ENCODE measurements at regions not wholly inside any gene's neighbourhood (a gene's known extent, or its start where the extent isn't known, plus 50 kb on each side); places are given as distances from the start of the nearest gene placed in this dataset.

GRCh38 chr2:100207411-100207885 is 65.1 kb upstream of the AFF3 start:
- H3K9me3 Mint-ChIP-seq (ENCODE audit: low read depth), result no peaks in the 10 kb centered on the region
- H3K27me3 Mint-ChIP-seq, result peaks cover 12% of the 10 kb centered on the region
- no peak overlapping the region for H3K4me3 Mint-ChIP-seq (ENCODE audit: low read depth)
- H3K36me3 Mint-ChIP-seq (ENCODE audit: insufficient read depth), result no peaks in the 10 kb centered on the region
- no peaks in the 10 kb centered on the region for H3K4me1 Mint-ChIP-seq (ENCODE audit: low read depth)
- H3K27ac Mint-ChIP-seq, result no peak overlapping the region
- DNase-seq (ENCODE audit: low spot score, unreplicated experiment), result no peak
- TF ChIP-seq, protein P1, sequence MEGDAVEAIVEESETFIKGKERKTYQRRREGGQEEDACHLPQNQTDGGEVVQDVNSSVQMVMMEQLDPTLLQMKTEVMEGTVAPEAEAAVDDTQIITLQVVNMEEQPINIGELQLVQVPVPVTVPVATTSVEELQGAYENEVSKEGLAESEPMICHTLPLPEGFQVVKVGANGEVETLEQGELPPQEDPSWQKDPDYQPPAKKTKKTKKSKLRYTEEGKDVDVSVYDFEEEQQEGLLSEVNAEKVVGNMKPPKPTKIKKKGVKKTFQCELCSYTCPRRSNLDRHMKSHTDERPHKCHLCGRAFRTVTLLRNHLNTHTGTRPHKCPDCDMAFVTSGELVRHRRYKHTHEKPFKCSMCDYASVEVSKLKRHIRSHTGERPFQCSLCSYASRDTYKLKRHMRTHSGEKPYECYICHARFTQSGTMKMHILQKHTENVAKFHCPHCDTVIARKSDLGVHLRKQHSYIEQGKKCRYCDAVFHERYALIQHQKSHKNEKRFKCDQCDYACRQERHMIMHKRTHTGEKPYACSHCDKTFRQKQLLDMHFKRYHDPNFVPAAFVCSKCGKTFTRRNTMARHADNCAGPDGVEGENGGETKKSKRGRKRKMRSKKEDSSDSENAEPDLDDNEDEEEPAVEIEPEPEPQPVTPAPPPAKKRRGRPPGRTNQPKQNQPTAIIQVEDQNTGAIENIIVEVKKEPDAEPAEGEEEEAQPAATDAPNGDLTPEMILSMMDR (IDR thresholded peaks at IDR 0.05; ENCODE audit: unreplicated experiment), result no peak

- H3K9me3 Mint-ChIP-seq (ENCODE audit: low read depth), result no peaks in the 10 kb centered on the region
- peaks cover 14% of the 10 kb centered on the region for H3K27me3 Mint-ChIP-seq
- no peak for DNase-seq (ENCODE audit: low spot score, unreplicated experiment)
- TF ChIP-seq, protein P1 (IDR thresholded peaks at IDR 0.05; ENCODE audit: unreplicated experiment), result no peak
- H3K4me3 Mint-ChIP-seq (ENCODE audit: low read depth), result no peak overlapping the region
- no peaks in the 10 kb centered on the region for H3K4me1 Mint-ChIP-seq (ENCODE audit: low read depth)
- H3K27ac Mint-ChIP-seq, result no peak overlapping the region
- H3K36me3 Mint-ChIP-seq (ENCODE audit: insufficient read depth), result no peaks in the 10 kb centered on the region
Measured at GRCh38 chr2:100206731-100207255, 64.4 kb upstream of the AFF3 start.

GRCh38 chr2:100205174-100205573 is 62.8 kb upstream of the AFF3 start:
- DNase-seq (ENCODE audit: low spot score, unreplicated experiment), result no peak
- Mint-ChIP-seq H3K27ac (no peak overlapping the region), H3K36me3 (ENCODE audit: insufficient read depth) (no peaks in the 10 kb centered on the region), H3K9me3 (ENCODE audit: low read depth) (no peaks in the 10 kb centered on the region), H3K4me3 (ENCODE audit: low read depth) (no peak overlapping the region), H3K4me1 (ENCODE audit: low read depth) (no peaks in the 10 kb centered on the region), H3K27me3 (peaks cover 10% of the 10 kb centered on the region)
- TF ChIP-seq, protein P1 (IDR thresholded peaks at IDR 0.05; ENCODE audit: unreplicated experiment), result no peak

DNA sequence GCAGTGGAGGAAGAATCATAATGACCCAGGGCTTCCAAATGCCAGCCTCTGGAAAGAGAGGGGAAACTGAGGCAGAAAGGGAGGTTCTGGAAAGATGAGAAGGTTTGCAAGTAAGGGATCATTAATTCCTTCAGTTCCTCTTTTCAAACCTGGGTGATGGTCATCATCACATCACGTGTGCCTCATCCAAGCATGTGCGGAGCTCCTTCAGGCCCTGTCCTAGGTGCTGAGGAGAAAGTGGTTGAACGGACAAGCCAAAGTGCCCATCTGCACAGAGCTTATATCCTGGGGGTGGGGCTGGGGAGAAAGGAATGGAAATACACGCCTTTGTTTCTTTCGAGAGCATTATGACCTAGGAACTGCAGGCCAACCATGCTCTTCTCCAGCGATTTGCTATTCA is 60.2 kb upstream of the AFF3 start:
- TF ChIP-seq, protein P1 (IDR thresholded peaks at IDR 0.05; ENCODE audit: unreplicated experiment), result no peak
- peaks cover 3% of the 10 kb centered on the region for H3K9me3 Mint-ChIP-seq (ENCODE audit: low read depth)
- peaks cover 2% of the 10 kb centered on the region for H3K4me1 Mint-ChIP-seq (ENCODE audit: low read depth)
- no peaks in the 10 kb centered on the region for H3K36me3 Mint-ChIP-seq (ENCODE audit: insufficient read depth)
- H3K27ac Mint-ChIP-seq, result no peak overlapping the region
- DNase-seq (ENCODE audit: low spot score, unreplicated experiment), result no peak
- H3K4me3 Mint-ChIP-seq (ENCODE audit: low read depth), result no peak overlapping the region
- H3K27me3 Mint-ChIP-seq, result peaks cover 5% of the 10 kb centered on the region

- no peaks in the 10 kb centered on the region for H3K36me3 Mint-ChIP-seq (ENCODE audit: insufficient read depth)
- peaks cover 3% of the 10 kb centered on the region for H3K9me3 Mint-ChIP-seq (ENCODE audit: low read depth)
- peaks cover 5% of the 10 kb centered on the region for H3K27me3 Mint-ChIP-seq
- DNase-seq (ENCODE audit: low spot score, unreplicated experiment), result no peak
- H3K4me3 Mint-ChIP-seq (ENCODE audit: low read depth), result no peak overlapping the region
- TF ChIP-seq, protein P1 (IDR thresholded peaks at IDR 0.05; ENCODE audit: unreplicated experiment), result no peak
- no peak overlapping the region for H3K27ac Mint-ChIP-seq
- peaks cover 4% of the 10 kb centered on the region for H3K4me1 Mint-ChIP-seq (ENCODE audit: low read depth)
Measured at GRCh38 chr2:100200985-100201384, 58.6 kb upstream of the AFF3 start.

Measured in progenitor cell of endocrine pancreas (in vitro differentiated cells).